HG03060 (cell line): ENCODE measurements at regions not wholly inside any gene's neighbourhood (a gene's known extent, or its start where the extent isn't known, plus 50 kb on each side); places are given as distances from the start of the nearest gene placed in this dataset.
"Not testable (repeated sequence)": the region's sequence is repeated elsewhere in the genome, so short reads cannot be mapped to it uniquely, and the experiment has no call there.

Source experiments
- ATAC-seq: cut with Tn5 transposase; IDR thresholded peaks from one replicate; pipeline ENCODE4 v1.9.1; 2021; ENCODE audit warnings: low read depth, moderate number of reproducible peaks; ENCODE audit not compliant: unreplicated experiment

- not testable (repeated sequence) for ATAC-seq
These were observed 878.7 kb upstream of the DEFB115 start for GRCh38 chr20:30378721-30379120.

- ATAC-seq: not testable (repeated sequence)
These were observed 872.6 kb upstream of the DEFB115 start for GRCh38 chr20:30384841-30385240.

GRCh38 chr20:30386099-30386498 is 871.4 kb upstream of the DEFB115 start:
- ATAC-seq: not testable (repeated sequence)

- not testable (repeated sequence) for ATAC-seq
These were observed 869.6 kb upstream of the DEFB115 start for GRCh38 chr20:30387823-30388222.

GRCh38 chr20:30393523-30393922 is 863.9 kb upstream of the DEFB115 start:
- not testable (repeated sequence) for ATAC-seq

GRCh38 chr20:30397111-30397510 is 860.4 kb upstream of the DEFB115 start:
- not testable (repeated sequence) for ATAC-seq

- ATAC-seq: not testable (repeated sequence)
These were observed 852.4 kb upstream of the DEFB115 start for GRCh38 chr20:30405061-30405460.

- not testable (repeated sequence) for ATAC-seq
These were observed 851.9 kb upstream of the DEFB115 start for GRCh38 chr20:30405585-30405984.

GRCh38 chr20:30406370-30406769 is 851.1 kb upstream of the DEFB115 start:
- ATAC-seq: not testable (repeated sequence)

GRCh38 chr20:30412972-30413371 is 844.5 kb upstream of the DEFB115 start:
- no peak for ATAC-seq

GRCh38 chr20:30417387-30417786 is 840.1 kb upstream of the DEFB115 start:
- ATAC-seq: not testable (repeated sequence)

- not testable (repeated sequence) for ATAC-seq
These were observed 839.1 kb upstream of the DEFB115 start for GRCh38 chr20:30418378-30418777.

GRCh38 chr20:30419466-30419865 is 838.0 kb upstream of the DEFB115 start:
- ATAC-seq: no peak

GRCh38 chr20:30419871-30420420 is 837.5 kb upstream of the DEFB115 start:
- not testable (repeated sequence) for ATAC-seq
